ENCODE measurements at regions not wholly inside any gene's neighbourhood (a gene's known extent, or its start where the extent isn't known, plus 50 kb on each side); places are given as distances from the start of the nearest gene placed in this dataset.
"Not testable (repeated sequence)": the region's sequence is repeated elsewhere in the genome, so short reads cannot be mapped to it uniquely, and the experiment has no call there.

- no peak for DNase-seq
Measured at GRCh38 chr1:191687721-191688120, 470.5 kb upstream of the RGS18 start.

GRCh38 chr1:191690931-191691330 lies 467.3 kb upstream of the RGS18 start:
- DNase-seq = no peak

GRCh38 chr1:191693797-191694196 lies 464.5 kb upstream of the RGS18 start:
- no peak for DNase-seq

- DNase-seq = no peak
Measured at GRCh38 chr1:191695865-191696264, 462.4 kb upstream of the RGS18 start.

- DNase-seq = no peak
Measured at GRCh38 chr1:191696354-191696753, 461.9 kb upstream of the RGS18 start.

GRCh38 chr1:191697556-191697955 lies 460.7 kb upstream of the RGS18 start:
- DNase-seq = no peak

- DNase-seq = no peak
Measured at GRCh38 chr1:191698246-191698645, 460.0 kb upstream of the RGS18 start.

GRCh38 chr1:191699343-191699742 lies 458.9 kb upstream of the RGS18 start:
- no peak for DNase-seq

- DNase-seq = no peak
Measured at GRCh38 chr1:191700922-191701321, 457.3 kb upstream of the RGS18 start.

GRCh38 chr1:191702124-191702523 lies 456.1 kb upstream of the RGS18 start:
- no peak for DNase-seq

- DNase-seq = no peak
Measured at GRCh38 chr1:191707288-191707687, 451.0 kb upstream of the RGS18 start.

GRCh38 chr1:191709215-191709614 lies 449.0 kb upstream of the RGS18 start:
- DNase-seq = no peak

GRCh38 chr1:191711961-191712360 lies 446.3 kb upstream of the RGS18 start:
- no peak for DNase-seq

- peak; percentile 59 to 91 for DNase-seq
Measured at GRCh38 chr1:191714845-191715244, 443.4 kb upstream of the RGS18 start.

GRCh38 chr1:191729742-191730141 lies 428.5 kb upstream of the RGS18 start:
- no peak for DNase-seq

GRCh38 chr1:191731608-191732302 lies 426.5 kb upstream of the RGS18 start:
- not testable (repeated sequence) for DNase-seq

GRCh38 chr1:191734321-191734720 lies 423.9 kb upstream of the RGS18 start:
- no peak for DNase-seq

- DNase-seq = no peak
Measured at GRCh38 chr1:191739544-191739943, 418.7 kb upstream of the RGS18 start.

- DNase-seq = peak in 1 of 2 experiments; percentile 4
Measured at GRCh38 chr1:191752342-191752741, 405.9 kb upstream of the RGS18 start.

- DNase-seq = no peak
Measured at GRCh38 chr1:191760016-191760415, 398.2 kb upstream of the RGS18 start.

- peak in 1 of 2 experiments; percentile 2 for DNase-seq
Measured at GRCh38 chr1:191788551-191788950, 369.7 kb upstream of the RGS18 start.

- DNase-seq = no peak
Measured at GRCh38 chr1:191798178-191798577, 360.1 kb upstream of the RGS18 start.

GRCh38 chr1:191804311-191804710 lies 354.0 kb upstream of the RGS18 start:
- no peak for DNase-seq

- not testable (repeated sequence) for DNase-seq
Measured at GRCh38 chr1:191813593-191813992, 344.7 kb upstream of the RGS18 start.

- no peak for DNase-seq
Measured at GRCh38 chr1:191818198-191818597, 340.1 kb upstream of the RGS18 start.
